Brain microvascular endothelial cell (primary cell): ENCODE measurements at regions not wholly inside any gene's neighbourhood (a gene's known extent, or its start where the extent isn't known, plus 50 kb on each side); places are given as distances from the start of the nearest gene placed in this dataset.
"Not testable (repeated sequence)": the region's sequence is repeated elsewhere in the genome, so short reads cannot be mapped to it uniquely, and the experiment has no call there.

ENCODE experiments used
- DNase-seq: peaks from one replicate; pipeline ENCODE4 v3.0.0-alpha.2; 2020
- H3K27ac ChIP-seq: fragments of 250-450 bp; sonication (Bioruptor Pico); 2 replicates; pipeline ENCODE4 v1.5.1; 2020; ENCODE audit warnings: mild to moderate bottlenecking, moderate library complexity
- H3K27me3 ChIP-seq: fragments of 250-450 bp; sonication (Bioruptor Pico); replicated peaks from 2 replicates; pipeline ENCODE4 v1.5.1; 2020; ENCODE audit warnings: mild to moderate bottlenecking
- H3K36me3 ChIP-seq: fragments of 250-450 bp; sonication (Bioruptor Pico); replicated peaks from 2 replicates; pipeline ENCODE4 v1.5.1; 2020; ENCODE audit warnings: mild to moderate bottlenecking
- H3K4me3 ChIP-seq: 2 replicates; pipeline ENCODE4 v1.5.1; 2011; ENCODE audit warnings: low read depth, mild to moderate bottlenecking, control low read depth, low read length, moderate library complexity
- in situ Hi-C: cut with HindIII; loops from 2 replicates; pipeline ENCODE4 v1.10.0; 2017; ENCODE audit warnings: low sequenced_read_pairs, low pct_ligation_motif_present
- TF ChIP-seq, protein P1 (sequence below): IDR thresholded peaks from 2 replicates; pipeline ENCODE4 v1.5.1; 2011; ENCODE audit warnings: low read depth, mild to moderate bottlenecking, moderate library complexity, low read length, control low read depth, inconsistent platforms; ENCODE audit errors: missing control alignments

DNA sequence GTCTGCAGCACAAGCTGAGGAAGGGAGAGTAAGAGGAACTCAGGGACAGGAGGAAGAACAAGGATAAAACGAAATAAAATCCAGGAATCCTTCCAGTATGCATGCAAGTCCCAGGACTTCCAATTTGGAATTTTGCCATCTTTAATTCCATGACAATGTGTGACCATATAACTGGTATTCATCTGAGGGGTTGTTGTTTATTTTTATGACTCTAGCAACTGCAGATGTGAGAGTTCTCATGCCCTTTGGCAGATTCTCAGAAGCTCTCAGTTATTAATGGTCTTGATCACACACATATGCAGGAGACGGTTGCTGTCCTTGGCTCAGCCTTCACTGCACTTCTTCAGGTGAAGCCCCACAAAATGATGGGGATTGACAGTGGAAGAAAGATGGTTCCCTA lies 148.2 kb downstream of the SMIM20 start:
- Histone ChIP-seq H3K4me3 (no peak overlapping the region), H3K27me3 (no peaks in the 10 kb centered on the region), H3K36me3 (no peaks in the 10 kb centered on the region), H3K27ac (no peak overlapping the region)
- TF ChIP-seq, protein P1, sequence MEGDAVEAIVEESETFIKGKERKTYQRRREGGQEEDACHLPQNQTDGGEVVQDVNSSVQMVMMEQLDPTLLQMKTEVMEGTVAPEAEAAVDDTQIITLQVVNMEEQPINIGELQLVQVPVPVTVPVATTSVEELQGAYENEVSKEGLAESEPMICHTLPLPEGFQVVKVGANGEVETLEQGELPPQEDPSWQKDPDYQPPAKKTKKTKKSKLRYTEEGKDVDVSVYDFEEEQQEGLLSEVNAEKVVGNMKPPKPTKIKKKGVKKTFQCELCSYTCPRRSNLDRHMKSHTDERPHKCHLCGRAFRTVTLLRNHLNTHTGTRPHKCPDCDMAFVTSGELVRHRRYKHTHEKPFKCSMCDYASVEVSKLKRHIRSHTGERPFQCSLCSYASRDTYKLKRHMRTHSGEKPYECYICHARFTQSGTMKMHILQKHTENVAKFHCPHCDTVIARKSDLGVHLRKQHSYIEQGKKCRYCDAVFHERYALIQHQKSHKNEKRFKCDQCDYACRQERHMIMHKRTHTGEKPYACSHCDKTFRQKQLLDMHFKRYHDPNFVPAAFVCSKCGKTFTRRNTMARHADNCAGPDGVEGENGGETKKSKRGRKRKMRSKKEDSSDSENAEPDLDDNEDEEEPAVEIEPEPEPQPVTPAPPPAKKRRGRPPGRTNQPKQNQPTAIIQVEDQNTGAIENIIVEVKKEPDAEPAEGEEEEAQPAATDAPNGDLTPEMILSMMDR = no peak
- in situ Hi-C loops = no loop called here
- DNase-seq = no peak

DNA sequence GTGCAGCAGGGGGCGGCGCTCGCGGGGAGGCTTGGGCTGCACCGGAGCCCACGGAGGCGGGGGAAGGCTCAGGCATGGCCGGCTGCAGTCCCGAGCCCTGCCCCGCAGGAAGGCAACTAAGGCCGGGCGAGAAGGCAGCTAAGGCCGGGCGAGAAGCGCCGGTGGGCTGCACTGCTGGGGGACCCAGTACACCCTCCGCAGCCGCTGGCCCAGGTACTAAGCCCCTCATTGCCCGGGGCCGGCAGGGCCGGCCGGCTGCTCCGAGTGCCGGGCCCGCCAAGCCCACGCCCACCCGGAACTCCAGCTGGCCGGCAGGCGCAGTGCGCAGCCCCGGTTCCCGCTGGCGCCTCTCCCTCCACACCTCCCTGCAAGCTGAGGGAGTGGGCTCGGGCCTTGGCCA lies 150.0 kb downstream of the SMIM20 start:
- in situ Hi-C loops, DNase-seq, H3K4me3 ChIP-seq, H3K36me3 ChIP-seq, H3K27me3 ChIP-seq, H3K27ac ChIP-seq: not testable (repeated sequence)

DNA sequence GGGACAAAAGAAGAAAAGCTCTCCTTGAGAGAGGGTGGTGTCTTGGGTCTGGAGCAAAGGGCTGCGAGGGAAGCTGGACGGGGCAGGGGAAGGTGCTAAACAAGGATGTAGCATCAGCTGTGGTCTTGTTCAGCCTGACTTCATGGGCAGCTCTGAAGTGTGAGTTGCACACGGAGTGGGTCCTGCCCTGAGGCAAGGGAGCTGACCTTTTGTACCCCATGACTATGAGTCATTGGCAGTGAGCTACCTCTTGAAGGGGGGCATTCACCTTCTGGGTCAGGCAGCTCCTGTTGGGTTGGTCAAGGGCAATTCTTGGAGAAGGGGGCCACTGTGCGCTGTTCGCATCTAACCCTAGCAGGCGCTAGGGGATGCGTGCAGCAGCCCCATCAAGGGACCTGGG lies 151.8 kb downstream of the SMIM20 start:
- TF ChIP-seq, protein P1 = no peak
- in situ Hi-C loops = no loop called here
- DNase-seq = no peak
- Histone ChIP-seq H3K27ac (no peak overlapping the region), H3K36me3 (no peaks in the 10 kb centered on the region), H3K4me3 (no peak overlapping the region), H3K27me3 (no peaks in the 10 kb centered on the region)

DNA sequence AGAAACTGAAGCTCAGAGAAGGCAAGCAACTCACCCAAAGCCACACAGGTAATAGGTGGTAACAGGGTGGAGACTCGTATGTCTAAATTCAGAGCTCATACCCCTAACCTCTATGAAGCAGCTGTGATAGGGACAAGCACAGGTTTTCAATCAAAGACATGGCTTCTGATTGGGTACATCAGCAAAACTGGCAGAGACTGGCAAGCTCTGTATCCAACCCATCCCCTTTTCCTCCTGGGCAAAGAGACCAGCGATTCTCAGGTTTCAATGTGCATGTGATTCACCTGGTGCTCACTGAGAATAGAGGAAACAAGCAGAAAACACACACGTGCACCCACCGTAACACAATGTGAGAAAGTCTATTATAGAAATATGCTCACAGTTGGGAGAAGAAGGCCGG lies 153.0 kb downstream of the SMIM20 start:
- Histone ChIP-seq H3K4me3 (no peak overlapping the region), H3K27me3 (no peaks in the 10 kb centered on the region), H3K36me3 (no peaks in the 10 kb centered on the region), H3K27ac (no peak overlapping the region)
- TF ChIP-seq, protein P1 = no peak
- in situ Hi-C loops = no loop called here
- DNase-seq = no peak

DNA sequence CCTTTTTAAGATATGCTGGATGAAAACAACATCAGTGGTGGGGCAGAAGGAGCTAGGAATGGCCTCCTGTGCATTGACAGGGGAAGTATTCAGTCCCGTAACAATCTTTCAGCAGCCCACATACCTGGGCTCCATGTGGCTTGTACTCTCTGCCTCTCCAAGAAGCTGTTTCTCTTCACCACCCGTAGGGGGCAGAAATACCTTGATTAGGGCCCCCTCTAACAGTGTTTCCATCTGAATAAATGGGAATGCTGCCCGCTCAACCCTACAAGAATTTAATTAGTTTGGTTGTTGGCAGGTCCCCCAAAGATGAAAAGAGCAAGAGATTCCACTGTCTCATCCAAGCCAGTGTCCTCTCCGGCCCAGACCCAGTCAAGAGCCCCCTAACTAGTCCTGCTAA lies 155.2 kb downstream of the SMIM20 start:
- in situ Hi-C loops = no loop called here
- TF ChIP-seq, protein P1 = peak; percentile 72

DNA sequence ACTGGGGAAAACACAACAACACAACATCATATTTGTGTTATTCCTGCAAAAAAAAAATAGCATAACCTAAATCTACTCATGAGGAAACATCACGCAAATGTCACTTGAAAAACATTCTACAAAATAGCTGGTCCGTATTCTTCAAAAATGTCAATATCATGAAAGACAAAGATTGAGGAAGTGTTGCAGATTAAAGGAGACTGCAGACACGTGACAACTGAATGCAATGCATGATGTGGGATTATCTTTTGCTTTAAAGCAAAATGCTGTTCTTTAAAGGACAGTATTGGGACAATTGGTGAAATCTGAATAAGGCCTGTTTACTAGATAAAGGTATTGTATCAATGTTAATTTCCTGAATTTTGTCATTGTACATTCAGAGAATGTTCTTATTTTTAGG lies 157.7 kb downstream of the SMIM20 start:
- H3K27me3 ChIP-seq = no peaks in the 10 kb centered on the region
- H3K4me3 ChIP-seq = no peak overlapping the region
- in situ Hi-C loops = no loop called here
- TF ChIP-seq, protein P1 = no peak
- H3K27ac ChIP-seq = no peak overlapping the region
- no peak for DNase-seq
- H3K36me3 ChIP-seq = no peaks in the 10 kb centered on the region

More for the DNA sequence above, 155.2 kb downstream of the SMIM20 start:
- no peaks in the 10 kb centered on the region for H3K27me3 ChIP-seq
- H3K36me3 ChIP-seq = no peaks in the 10 kb centered on the region
- H3K4me3 ChIP-seq = no peak overlapping the region
- no peak for DNase-seq
- H3K27ac ChIP-seq = no peak overlapping the region
